ENCODE measurements at regions not wholly inside any gene's neighbourhood (a gene's known extent, or its start where the extent isn't known, plus 50 kb on each side); places are given as distances from the start of the nearest gene placed in this dataset.

DNA sequence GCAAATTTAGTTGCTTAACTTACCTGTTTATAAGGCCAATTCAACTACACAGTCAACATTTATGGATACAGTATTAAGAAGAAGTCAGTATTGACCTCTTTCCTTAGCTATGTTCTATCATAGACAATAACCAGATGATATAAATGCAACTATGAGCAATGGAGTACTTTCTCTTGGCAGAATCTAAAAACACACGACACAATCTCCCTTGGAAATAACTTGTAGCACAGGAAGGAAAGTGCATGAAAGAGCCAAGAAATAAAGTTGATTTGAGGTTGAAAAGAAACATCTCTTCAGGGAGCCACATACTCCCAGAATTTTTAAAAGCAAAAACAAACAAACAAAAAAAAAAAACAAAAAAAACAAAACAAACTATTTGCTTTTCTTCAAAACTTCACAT, 145.0 kb downstream of the EVA1A start:
- H3K27ac ChIP-seq (ENCODE audit: extremely low read depth, low read depth, low read length), result no peak overlapping the region
- no peak for FAIRE-seq
- WGBS (ENCODE audit: insufficient coverage, low coverage, missing lambda C conversion rate), result 0% methylated on average over 1 of the region's 1 CpG
- in situ Hi-C loops (cut with MboI), result no loop called here
- DNase-seq (ENCODE audit: extremely low read depth in 1 of 4, low spot score in 3 of 4), result no peak
- no peaks in the 10 kb centered on the region for H3K4me1 ChIP-seq (replicated peaks in 1 of 2; ENCODE audit: control insufficient read depth in 2 of 2, insufficient read depth in 2 of 2, low read length in 2 of 2)
- no peaks in the 10 kb centered on the region for H3K9me1 ChIP-seq (ENCODE audit: control insufficient read depth, insufficient read depth, low read length)
- H3K79me2 ChIP-seq (ENCODE audit: control insufficient read depth, insufficient read depth, low read length), result no peaks in the 10 kb centered on the region
- POLR2A ChIA-PET, result no interaction called here
- no peak overlapping the region for H3K9ac ChIP-seq (ENCODE audit: insufficient read depth in 1 of 2, low read depth in 2 of 2, low read length in 2 of 2)
- intact Hi-C loops (cut with micrococcal nuclease), result loop anchor here (10.0 kb wide), 1 partner anchor 721 kb away; no protein-coding TSS in a partner anchor
- ATAC-seq, result no peak
- no peaks in the 10 kb centered on the region for H3K9me3 ChIP-seq (replicated peaks; ENCODE audit: control insufficient read depth, insufficient read depth, low read depth, low read length)
- H2AFZ ChIP-seq (ENCODE audit: low read depth, low read length), result no peak overlapping the region
- no peaks in the 10 kb centered on the region for H3K27me3 ChIP-seq (ENCODE audit: control insufficient read depth in 2 of 2, insufficient read depth in 2 of 2, low read length in 2 of 2)
- BruUV-seq (replicated peaks), result no TSS peak
- CTCF ChIA-PET (ENCODE audit: low intra/inter-chr PET ratio), result no interaction called here
- H3K4me2 ChIP-seq (ENCODE audit: insufficient read depth, low read length), result no peak overlapping the region
- no peak overlapping the region for H3K4me3 ChIP-seq
- no peaks in the 10 kb centered on the region for H4K20me1 ChIP-seq (replicated peaks; ENCODE audit: control insufficient read depth, insufficient read depth, low read length)
- H3K36me3 ChIP-seq (ENCODE audit: control insufficient read depth, insufficient read depth, low read length), result no peaks in the 10 kb centered on the region
- no peak for TF ChIP-seq ZNF124 (CRISPR knock-in tag; IDR thresholded peaks at IDR 0.05)
- no peak for TF ChIP-seq ID3 (CRISPR knock-in tag; IDR thresholded peaks at IDR 0.05)
- no peak for TF ChIP-seq ID3 (tag; IDR thresholded peaks at IDR 0.05)
- no peak for TF ChIP-seq HNRNPK (IDR thresholded peaks at IDR 0.05; ENCODE audit: low read depth, low read length, poor library complexity, severe bottlenecking)

DNA sequence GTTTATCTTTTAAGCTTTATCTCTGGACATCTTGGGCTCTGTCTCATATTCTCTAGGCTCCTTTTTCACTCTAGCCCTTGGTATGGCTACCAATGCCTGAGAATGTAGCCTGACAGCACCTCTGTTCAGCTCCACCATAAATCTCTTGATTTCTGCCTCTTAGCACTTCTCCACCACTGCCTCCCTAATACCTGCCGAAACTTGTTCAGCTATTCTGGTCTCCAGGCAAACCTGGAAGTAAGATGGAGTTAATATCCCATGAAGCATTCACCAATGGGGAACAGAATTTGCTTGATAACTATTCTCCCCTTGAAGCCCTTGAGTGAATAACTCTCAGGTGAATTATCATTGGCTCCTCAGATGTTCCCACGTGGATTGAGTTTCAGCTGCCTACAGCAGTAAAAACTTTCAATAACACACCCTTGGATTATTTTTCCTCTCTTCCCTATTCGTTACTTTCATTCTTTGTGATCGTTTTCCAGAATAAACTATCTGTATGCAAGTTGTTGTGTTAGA, 145.6 kb downstream of the EVA1A start:
- ChIA-PET CTCF (ENCODE audit: low intra/inter-chr PET ratio) (no interaction called here), POLR2A (no interaction called here)
- in situ Hi-C loops (cut with MboI) (no loop called here), intact Hi-C loops (cut with micrococcal nuclease) (loop anchor here (10.0 kb wide), 1 partner anchor 720 kb away; no protein-coding TSS in a partner anchor)
- WGBS (ENCODE audit: insufficient coverage, low coverage, missing lambda C conversion rate), result 1% methylated on average over 4 of the region's 4 CpGs
- H3K9me3 ChIP-seq (replicated peaks; ENCODE audit: control insufficient read depth, insufficient read depth, low read depth, low read length), result no peaks in the 10 kb centered on the region
- no peak overlapping the region for H3K4me3 ChIP-seq
- FAIRE-seq (no peak), DNase-seq (ENCODE audit: extremely low read depth in 1 of 4, low spot score in 3 of 4) (no peak), ATAC-seq (no peak)
- H2AFZ ChIP-seq (ENCODE audit: low read depth, low read length), result no peak overlapping the region
- H3K27me3 ChIP-seq (ENCODE audit: control insufficient read depth in 2 of 2, insufficient read depth in 2 of 2, low read length in 2 of 2), result no peaks in the 10 kb centered on the region
- H3K4me2 ChIP-seq (ENCODE audit: insufficient read depth, low read length), result no peak overlapping the region
- no peaks in the 10 kb centered on the region for H3K4me1 ChIP-seq (replicated peaks in 1 of 2; ENCODE audit: control insufficient read depth in 2 of 2, insufficient read depth in 2 of 2, low read length in 2 of 2)
- H4K20me1 ChIP-seq (replicated peaks; ENCODE audit: control insufficient read depth, insufficient read depth, low read length), result no peaks in the 10 kb centered on the region
- H3K79me2 ChIP-seq (ENCODE audit: control insufficient read depth, insufficient read depth, low read length), result no peaks in the 10 kb centered on the region
- H3K9ac ChIP-seq (ENCODE audit: insufficient read depth in 1 of 2, low read depth in 2 of 2, low read length in 2 of 2), result no peak overlapping the region
- no TSS peak for BruUV-seq (replicated peaks)
- H3K9me1 ChIP-seq (ENCODE audit: control insufficient read depth, insufficient read depth, low read length), result no peaks in the 10 kb centered on the region
- H3K36me3 ChIP-seq (ENCODE audit: control insufficient read depth, insufficient read depth, low read length), result no peaks in the 10 kb centered on the region
- no peak overlapping the region for H3K27ac ChIP-seq (ENCODE audit: extremely low read depth, low read depth, low read length)
- TF ChIP-seq BRF2 (IDR thresholded peaks at IDR 0.05; ENCODE audit: borderline replicate concordance, insufficient read depth, insufficient read length) (no peak), NR3C1 (CRISPR knock-in tag; IDR thresholded peaks at IDR 0.05) (no peak), PPARD (CRISPR knock-in tag; IDR thresholded peaks at IDR 0.05) (no peak), TCF15 (CRISPR knock-in tag; IDR thresholded peaks at IDR 0.05) (no peak), GATA2 (CRISPR knock-in tag; IDR thresholded peaks at IDR 0.05) (no peak), NFRKB (IDR thresholded peaks at IDR 0.05; ENCODE audit: low read depth) (no peak)
- TF ChIP-seq, protein P1, sequence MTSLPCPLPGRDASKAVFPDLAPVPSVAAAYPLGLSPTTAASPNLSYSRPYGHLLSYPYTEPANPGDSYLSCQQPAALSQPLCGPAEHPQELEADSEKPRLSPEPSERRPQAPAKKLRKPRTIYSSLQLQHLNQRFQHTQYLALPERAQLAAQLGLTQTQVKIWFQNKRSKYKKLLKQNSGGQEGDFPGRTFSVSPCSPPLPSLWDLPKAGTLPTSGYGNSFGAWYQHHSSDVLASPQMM (CRISPR knock-in tag; IDR thresholded peaks at IDR 0.05), result no peak
- TF ChIP-seq, protein P2, sequence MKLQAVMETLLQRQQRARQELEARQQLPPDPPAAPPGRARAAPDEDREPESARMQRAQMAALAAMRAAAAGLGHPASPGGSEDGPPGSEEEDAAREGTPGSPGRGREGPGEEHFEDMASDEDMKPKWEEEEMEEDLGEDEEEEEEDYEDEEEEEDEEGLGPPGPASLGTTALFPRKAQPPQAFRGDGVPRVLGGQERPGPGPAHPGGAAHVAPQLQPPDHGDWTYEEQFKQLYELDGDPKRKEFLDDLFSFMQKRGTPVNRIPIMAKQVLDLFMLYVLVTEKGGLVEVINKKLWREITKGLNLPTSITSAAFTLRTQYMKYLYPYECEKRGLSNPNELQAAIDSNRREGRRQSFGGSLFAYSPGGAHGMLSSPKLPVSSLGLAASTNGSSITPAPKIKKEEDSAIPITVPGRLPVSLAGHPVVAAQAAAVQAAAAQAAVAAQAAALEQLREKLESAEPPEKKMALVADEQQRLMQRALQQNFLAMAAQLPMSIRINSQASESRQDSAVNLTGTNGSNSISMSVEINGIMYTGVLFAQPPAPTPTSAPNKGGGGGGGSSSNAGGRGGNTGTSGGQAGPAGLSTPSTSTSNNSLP (IDR thresholded peaks at IDR 0.05; ENCODE audit: borderline replicate concordance, low read depth, low read length), result no peak

Data from K562 (cell line).